Activated naive CD8-positive, alpha-beta T cell treated with anti-CD3 and anti-CD28 coated beads for 36 hours (primary cell): ENCODE measurements at regions not wholly inside any gene's neighbourhood (a gene's known extent, or its start where the extent isn't known, plus 50 kb on each side); places are given as distances from the start of the nearest gene placed in this dataset.

ENCODE experiments used
- DNase-seq: peaks from one replicate; pipeline ENCODE4 v3.0.0; 2021
- H3K27ac Mint-ChIP-seq: one replicate; pipeline ENCODE4 v1.8.0; 2022; ENCODE audit warnings: mild to moderate bottlenecking, moderate library complexity, mixed read lengths
- H3K27me3 Mint-ChIP-seq: one replicate; pipeline ENCODE4 v1.8.0; 2022; ENCODE audit warnings: mild to moderate bottlenecking, mixed read lengths
- H3K36me3 Mint-ChIP-seq: one replicate; pipeline ENCODE4 v1.8.0; 2021; ENCODE audit warnings: mild to moderate bottlenecking, mixed read lengths
- H3K4me1 Mint-ChIP-seq: one replicate; pipeline ENCODE4 v1.8.0; 2021; ENCODE audit warnings: mixed read lengths
- H3K4me3 Mint-ChIP-seq: one replicate; pipeline ENCODE4 v1.8.0; 2022; ENCODE audit warnings: mild to moderate bottlenecking, moderate library complexity, mixed read lengths
- H3K9me3 Mint-ChIP-seq: one replicate; pipeline ENCODE4 v1.8.0; 2022; ENCODE audit warnings: mixed read lengths

DNA sequence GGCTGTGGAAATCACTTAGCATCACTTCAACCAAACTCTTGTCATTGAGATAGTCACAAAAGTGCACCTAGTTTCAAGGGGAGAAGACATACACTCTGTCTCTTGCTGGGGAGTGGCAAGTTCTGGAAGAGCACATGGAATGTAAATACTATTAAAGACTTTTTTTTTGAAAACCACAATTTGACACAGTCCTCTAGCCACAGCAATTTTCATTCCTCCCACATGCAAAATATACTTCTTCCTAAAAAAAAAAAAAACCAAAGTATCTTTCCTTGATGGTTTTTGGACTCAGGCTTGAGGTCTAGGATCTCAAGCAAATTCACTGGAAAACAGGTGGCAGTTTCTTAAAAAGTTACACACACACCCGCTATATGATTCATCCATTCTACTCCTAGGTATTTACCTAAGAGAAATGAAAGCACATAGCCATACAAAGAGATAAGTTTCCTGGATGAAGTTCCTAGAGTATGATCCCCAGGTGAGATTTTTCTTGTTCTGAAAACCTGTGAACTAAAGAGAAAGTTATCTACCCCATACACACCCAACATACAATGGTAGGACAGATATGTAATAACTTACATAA is 295.8 kb downstream of the SP3 start:
- H3K36me3 Mint-ChIP-seq, result no peaks in the 10 kb centered on the region
- no peaks in the 10 kb centered on the region for H3K9me3 Mint-ChIP-seq
- no peaks in the 10 kb centered on the region for H3K4me1 Mint-ChIP-seq

DNA sequence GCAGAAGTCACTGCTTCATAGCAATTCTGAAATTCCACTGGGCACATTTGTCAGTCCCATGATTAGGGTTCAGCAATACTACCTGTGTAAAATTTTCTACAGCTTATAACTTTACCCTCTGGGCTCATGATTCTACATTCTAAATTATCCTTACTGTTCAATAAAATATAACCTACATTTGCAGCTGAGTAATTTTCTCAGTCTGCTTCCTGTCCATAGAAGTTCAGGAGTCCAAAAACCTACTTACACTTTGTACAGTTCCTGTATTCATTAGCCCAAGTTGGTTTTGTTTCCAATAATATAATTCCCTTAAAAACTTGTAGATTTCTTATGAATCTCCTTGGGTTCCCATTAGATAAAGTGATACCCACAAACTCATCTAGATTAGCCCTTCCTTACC is 295.3 kb downstream of the SP3 start:
- Mint-ChIP-seq H3K27ac (no peak overlapping the region), H3K4me1 (no peaks in the 10 kb centered on the region), H3K9me3 (no peaks in the 10 kb centered on the region), H3K4me3 (no peak overlapping the region), H3K27me3 (peaks cover 28% of the 10 kb centered on the region), H3K36me3 (no peaks in the 10 kb centered on the region)
- no peak for DNase-seq

More for the DNA sequence above, 295.8 kb downstream of the SP3 start:
- no peak for DNase-seq
- peaks cover 25% of the 10 kb centered on the region for H3K27me3 Mint-ChIP-seq
- H3K4me3 Mint-ChIP-seq, result no peak overlapping the region
- H3K27ac Mint-ChIP-seq, result no peak overlapping the region

DNA sequence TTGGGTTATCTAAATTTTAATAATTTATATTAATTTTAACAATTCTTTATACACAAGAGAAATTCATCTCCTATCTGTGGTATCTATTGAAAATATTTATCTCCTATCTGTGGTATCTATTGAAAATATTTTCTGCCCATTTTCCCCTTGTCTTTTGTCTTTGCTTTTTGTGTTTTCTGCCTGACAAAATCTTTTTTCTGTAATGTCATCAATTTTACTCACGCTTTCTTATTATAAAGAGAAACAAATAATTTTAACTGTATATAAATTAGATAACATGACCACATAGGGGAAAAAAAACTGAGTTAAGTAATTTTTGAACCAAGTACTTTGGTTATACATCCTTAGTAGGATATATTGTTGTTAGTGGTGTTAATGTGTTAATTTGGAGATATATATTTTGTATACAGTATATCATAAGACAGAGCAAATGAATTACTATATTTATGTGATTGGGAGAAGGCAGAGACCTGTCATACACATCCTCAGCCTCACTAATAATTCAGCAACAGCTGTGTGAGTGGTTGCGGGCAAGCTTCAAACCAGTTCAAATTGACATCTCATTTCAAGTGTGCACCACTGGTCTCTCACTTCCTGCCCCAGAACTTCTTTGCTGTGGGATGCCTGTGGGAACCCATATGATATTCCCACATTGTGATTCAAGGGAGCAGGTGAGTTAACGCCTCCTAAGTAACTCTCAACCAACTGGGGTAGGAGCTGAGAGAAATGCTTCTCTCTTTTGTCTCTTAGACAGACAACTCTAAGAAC is 292.4 kb downstream of the SP3 start:
- no peaks in the 10 kb centered on the region for H3K36me3 Mint-ChIP-seq
- H3K9me3 Mint-ChIP-seq, result no peaks in the 10 kb centered on the region
- H3K27me3 Mint-ChIP-seq, result peaks cover 43% of the 10 kb centered on the region
- H3K4me3 Mint-ChIP-seq, result no peak overlapping the region
- no peak overlapping the region for H3K27ac Mint-ChIP-seq
- H3K4me1 Mint-ChIP-seq, result peaks cover 3% of the 10 kb centered on the region
- no peak for DNase-seq

DNA sequence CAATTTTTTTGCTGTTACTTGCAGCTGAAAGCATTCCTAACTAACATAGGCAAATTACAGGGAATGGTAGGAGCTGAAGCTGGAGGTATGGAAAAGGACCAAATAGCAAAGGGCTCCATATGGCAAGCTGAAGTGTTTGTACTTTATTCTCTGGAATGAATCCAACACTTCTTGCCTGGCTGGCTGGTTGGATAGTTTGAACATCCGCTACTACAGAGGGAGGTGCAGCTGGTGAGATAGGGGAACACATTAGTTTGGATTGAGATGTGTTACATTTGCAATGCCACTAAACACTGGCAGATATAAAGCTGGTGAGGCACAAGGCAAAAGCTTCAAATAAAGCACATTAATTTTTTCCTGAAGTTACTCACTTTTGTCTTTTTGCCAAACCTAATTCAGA is 291.5 kb downstream of the SP3 start:
- Mint-ChIP-seq H3K27ac (no peak overlapping the region), H3K4me1 (peaks cover 3% of the 10 kb centered on the region), H3K9me3 (no peaks in the 10 kb centered on the region), H3K36me3 (no peaks in the 10 kb centered on the region), H3K4me3 (no peak overlapping the region), H3K27me3 (peaks cover 41% of the 10 kb centered on the region)
- no peak for DNase-seq

DNA sequence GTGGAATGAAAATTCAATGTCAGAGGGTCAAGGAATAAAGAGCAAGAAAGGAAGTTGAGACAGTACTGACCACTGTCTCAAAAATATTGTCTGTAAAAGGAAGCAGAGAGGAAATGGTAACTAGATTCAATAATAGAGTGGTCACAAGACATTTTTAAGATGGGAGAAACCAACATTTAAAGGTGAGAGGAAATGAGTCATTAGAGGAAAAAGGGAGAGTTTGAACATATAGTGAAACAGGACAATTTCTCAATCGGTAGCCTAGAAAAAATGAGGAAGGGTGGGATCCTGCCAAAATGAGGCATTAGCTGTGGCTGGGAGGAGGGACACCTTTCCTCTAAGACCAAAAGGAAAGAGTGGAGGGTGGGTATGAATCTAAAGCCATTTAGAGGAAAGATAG is 288.5 kb downstream of the SP3 start:
- Mint-ChIP-seq H3K36me3 (no peaks in the 10 kb centered on the region), H3K4me1 (peaks cover 3% of the 10 kb centered on the region), H3K27ac (no peak overlapping the region), H3K4me3 (no peak overlapping the region), H3K27me3 (peaks cover 40% of the 10 kb centered on the region), H3K9me3 (peaks cover 5% of the 10 kb centered on the region)
- DNase-seq, result no peak

DNA sequence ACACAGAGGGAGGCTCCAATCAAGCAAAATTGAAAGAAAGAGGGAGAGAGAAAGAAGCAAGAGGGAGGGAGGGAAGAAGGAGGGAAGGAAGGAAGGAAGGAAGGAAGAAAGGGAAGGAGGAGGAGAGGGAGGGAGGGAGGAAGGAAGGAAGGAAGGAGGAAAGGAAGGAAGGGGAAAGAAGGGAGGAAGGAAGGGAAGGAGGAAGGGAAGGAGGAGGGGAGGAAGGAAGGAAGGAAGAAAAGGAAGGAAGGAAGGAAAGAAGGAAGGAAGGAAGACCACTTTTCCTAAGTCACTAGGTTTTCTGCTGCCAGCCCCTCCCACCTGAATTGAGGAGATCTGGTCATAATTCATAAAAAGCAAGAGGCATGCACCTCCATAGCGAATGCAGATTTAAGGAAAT is 287.0 kb downstream of the SP3 start:
- DNase-seq, result no peak
- H3K36me3 Mint-ChIP-seq, result no peaks in the 10 kb centered on the region
- H3K27ac Mint-ChIP-seq, result no peak overlapping the region
- peaks cover 5% of the 10 kb centered on the region for H3K9me3 Mint-ChIP-seq
- peaks cover 44% of the 10 kb centered on the region for H3K27me3 Mint-ChIP-seq
- H3K4me1 Mint-ChIP-seq, result peaks cover 3% of the 10 kb centered on the region
- no peak overlapping the region for H3K4me3 Mint-ChIP-seq

DNA sequence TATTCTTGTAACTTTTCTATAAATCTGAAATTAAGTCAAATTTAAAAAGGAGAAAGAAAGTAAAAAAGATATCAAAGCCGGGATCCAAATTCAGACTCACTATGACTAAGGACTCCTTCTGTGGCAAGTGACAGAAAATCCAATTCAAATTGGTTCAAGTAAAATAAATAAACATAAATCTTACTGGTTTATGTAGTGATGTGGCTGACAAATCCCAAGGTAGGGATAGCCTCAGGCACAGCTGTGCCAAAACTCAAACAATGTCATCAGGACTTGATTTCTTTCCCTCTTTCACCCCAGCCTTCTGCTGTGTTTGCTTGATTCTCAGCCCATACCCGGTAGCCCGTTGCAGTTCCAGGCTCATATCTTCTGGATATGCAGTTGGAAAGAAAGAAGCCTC is 284.6 kb downstream of the SP3 start:
- Mint-ChIP-seq H3K4me1 (peaks cover 3% of the 10 kb centered on the region), H3K27me3 (peaks cover 30% of the 10 kb centered on the region), H3K9me3 (peaks cover 5% of the 10 kb centered on the region), H3K27ac (no peak overlapping the region), H3K4me3 (no peak overlapping the region), H3K36me3 (no peaks in the 10 kb centered on the region)
- no peak for DNase-seq

DNA sequence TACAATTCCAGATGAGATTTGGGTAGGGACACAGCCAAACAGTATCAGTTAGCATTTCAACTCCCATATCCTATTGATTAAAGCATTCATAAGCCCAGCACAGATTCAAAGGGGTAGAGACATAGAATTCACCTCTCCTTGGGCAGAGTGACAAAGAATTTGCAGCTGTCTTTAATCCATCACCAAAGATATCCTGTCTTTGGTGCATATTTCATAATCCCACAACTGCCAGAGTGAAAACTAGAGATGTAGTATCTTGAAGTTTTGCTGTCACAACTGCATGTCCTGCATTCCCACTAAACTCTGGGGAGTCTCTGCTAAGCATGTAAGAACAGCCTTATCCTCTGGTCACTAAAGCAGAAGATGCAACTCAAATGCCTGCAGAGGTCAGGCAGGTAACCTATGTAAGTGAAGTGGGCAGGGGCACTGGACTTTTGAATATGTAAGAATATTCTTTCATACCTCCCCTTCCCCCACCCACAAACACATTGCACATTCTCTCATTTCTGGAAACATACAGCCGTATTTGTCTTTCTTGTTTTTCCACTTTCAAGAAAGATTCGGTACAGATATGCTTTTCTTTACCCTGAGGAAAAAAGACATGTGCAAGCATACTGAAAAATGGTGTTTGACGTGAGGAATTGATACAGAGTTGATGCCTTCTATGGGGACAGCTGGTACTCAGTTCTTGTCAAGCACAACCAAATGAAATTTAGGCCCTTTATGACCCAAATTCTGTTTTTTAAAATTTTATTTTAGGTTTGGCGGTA is 283.1 kb downstream of the SP3 start:
- H3K36me3 Mint-ChIP-seq, result no peaks in the 10 kb centered on the region
- H3K4me3 Mint-ChIP-seq, result no peak overlapping the region
- H3K4me1 Mint-ChIP-seq, result no peaks in the 10 kb centered on the region
- H3K27me3 Mint-ChIP-seq, result peaks cover 19% of the 10 kb centered on the region
- H3K27ac Mint-ChIP-seq, result no peak overlapping the region
- H3K9me3 Mint-ChIP-seq, result peaks cover 5% of the 10 kb centered on the region
- no peak for DNase-seq

DNA sequence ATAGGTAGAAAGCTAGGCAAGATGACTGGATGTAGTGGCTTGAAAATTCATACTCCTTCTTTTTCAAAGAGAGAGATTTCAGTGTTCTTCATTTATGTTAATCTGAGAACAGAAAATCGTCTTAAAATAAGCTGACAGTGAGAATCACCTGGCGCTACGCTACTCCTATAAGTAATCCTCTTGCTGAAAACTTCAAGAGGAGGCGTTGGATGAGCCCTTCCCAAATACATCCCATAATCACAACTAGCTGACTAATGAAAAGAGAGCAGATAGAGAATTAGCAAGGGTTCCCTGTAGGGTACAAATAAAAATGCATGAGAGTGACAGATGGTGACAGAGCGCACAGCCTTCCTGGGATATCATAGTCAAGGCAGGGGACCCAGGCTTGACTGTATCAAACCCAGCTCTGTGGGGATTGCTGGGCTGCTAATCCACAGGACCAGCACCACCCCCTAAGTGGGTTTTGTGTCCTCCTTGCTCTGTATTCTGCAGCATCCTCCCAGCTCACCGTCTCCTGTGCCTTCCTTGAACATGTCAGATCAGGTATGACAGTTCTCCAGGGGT is 280.2 kb downstream of the SP3 start:
- no peak for DNase-seq
- H3K36me3 Mint-ChIP-seq, result no peaks in the 10 kb centered on the region
- no peaks in the 10 kb centered on the region for H3K4me1 Mint-ChIP-seq
- peaks cover 13% of the 10 kb centered on the region for H3K27me3 Mint-ChIP-seq
- no peak overlapping the region for H3K4me3 Mint-ChIP-seq
- no peak overlapping the region for H3K27ac Mint-ChIP-seq
- peaks cover 5% of the 10 kb centered on the region for H3K9me3 Mint-ChIP-seq

DNA sequence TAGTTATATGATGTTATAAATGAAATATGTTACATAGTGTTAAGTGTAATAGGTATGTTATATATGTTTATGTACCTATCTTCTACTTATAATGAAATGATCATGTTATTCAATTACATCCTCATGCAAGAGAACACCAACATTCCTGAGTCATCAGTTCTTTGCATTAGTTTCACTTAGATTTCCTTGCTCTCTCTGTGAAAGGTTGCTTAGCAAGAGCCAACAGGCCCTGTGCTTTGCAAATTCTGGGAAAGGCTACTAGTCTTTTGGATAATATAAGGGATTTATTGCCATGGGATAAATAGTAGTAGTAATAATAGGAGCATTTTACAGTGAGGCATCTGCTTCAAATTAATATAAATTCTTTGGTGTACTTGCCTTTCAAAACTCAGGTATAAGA is 274.8 kb downstream of the SP3 start:
- H3K27ac Mint-ChIP-seq, result no peak overlapping the region
- H3K36me3 Mint-ChIP-seq, result no peaks in the 10 kb centered on the region
- H3K27me3 Mint-ChIP-seq, result peaks cover 11% of the 10 kb centered on the region
- no peak overlapping the region for H3K4me3 Mint-ChIP-seq
- H3K4me1 Mint-ChIP-seq, result no peaks in the 10 kb centered on the region
- H3K9me3 Mint-ChIP-seq, result no peaks in the 10 kb centered on the region
- DNase-seq, result no peak

DNA sequence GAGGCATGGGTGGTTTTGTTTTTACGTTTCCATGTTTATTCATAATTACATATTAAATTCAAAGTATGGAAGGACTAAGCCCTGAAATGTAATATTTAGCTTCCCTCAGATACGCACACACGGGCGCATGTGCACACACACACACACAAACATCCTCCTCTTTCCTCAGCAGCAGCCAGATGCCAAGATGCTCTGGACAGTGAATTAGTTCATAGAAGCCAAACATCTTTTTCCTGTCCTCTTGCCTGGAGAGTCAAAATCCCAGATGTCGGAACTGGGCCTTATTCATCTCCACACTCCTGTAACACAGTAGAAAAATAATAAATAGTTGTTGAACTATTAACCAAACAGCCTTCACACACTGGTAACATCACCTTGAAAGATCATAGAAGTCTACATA is 273.1 kb downstream of the SP3 start:
- peaks cover 11% of the 10 kb centered on the region for H3K27me3 Mint-ChIP-seq
- H3K27ac Mint-ChIP-seq, result no peak overlapping the region
- no peaks in the 10 kb centered on the region for H3K4me1 Mint-ChIP-seq
- H3K4me3 Mint-ChIP-seq, result no peak overlapping the region
- DNase-seq, result no peak
- H3K9me3 Mint-ChIP-seq, result no peaks in the 10 kb centered on the region
- no peaks in the 10 kb centered on the region for H3K36me3 Mint-ChIP-seq

DNA sequence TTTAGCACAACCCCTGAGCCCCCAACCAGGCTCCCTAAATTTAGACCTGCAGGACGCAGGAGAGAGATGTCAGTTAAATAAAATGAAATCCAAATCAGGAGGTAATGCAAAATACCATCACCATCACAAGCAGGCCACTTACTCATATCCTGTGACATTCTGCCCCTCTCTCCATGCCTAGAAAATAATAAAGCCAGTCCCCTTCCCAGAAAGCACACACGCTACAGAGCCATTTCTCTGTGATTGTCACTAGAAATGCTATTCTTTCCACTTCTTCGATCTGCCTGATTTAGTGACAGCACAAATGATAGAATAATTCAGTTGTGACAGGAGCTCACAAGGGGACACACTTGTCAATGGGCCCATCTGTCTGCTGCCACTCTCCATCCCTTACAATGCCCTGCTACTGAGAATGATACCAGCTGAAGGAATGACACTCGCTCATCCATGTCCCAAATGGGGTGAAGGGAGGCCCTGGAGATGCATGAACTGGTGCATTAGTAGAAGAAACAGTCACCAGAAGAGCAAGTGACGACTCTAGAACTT is 272.1 kb downstream of the SP3 start:
- Mint-ChIP-seq H3K4me3 (no peak overlapping the region), H3K27ac (no peak overlapping the region), H3K27me3 (peaks cover 11% of the 10 kb centered on the region), H3K36me3 (no peaks in the 10 kb centered on the region), H3K4me1 (no peaks in the 10 kb centered on the region), H3K9me3 (no peaks in the 10 kb centered on the region)
- no peak for DNase-seq

DNA sequence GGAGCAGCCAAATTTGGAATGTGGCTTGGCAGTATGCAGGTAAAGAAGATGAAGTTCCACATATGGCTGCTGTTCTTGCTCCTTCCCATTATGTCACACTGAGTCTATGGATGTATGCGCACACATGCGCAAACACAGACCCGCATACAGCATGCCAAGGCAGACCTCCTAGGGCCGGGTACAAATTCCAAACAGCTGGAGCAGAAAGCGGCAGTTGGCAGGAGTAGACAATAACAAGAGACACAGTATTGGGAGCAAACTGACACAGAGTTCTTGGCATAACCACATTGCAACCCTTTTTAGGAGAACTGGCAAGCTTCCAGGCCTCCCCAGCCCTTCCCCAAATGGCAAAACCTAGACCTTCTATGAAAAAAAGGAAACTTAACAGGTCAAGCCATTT is 268.9 kb downstream of the SP3 start:
- no peak overlapping the region for H3K4me3 Mint-ChIP-seq
- no peaks in the 10 kb centered on the region for H3K4me1 Mint-ChIP-seq
- no peaks in the 10 kb centered on the region for H3K36me3 Mint-ChIP-seq
- peaks cover 4% of the 10 kb centered on the region for H3K27me3 Mint-ChIP-seq
- no peak for DNase-seq
- no peak overlapping the region for H3K27ac Mint-ChIP-seq
- no peaks in the 10 kb centered on the region for H3K9me3 Mint-ChIP-seq

DNA sequence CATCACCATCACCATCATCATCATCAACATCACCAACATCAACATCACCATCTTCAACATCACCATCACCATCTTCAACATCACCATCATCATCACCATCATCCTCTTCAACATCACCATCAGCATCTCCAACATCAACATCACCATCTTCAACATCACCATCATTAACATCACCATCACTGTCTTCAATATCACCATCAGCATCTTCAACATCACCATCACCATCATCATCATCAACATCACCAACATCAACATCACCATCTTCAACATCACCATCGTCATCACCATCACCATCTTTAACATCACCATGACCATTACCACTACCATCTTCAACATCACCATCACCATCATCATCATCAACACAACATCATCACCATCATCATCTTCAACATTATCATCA is 267.2 kb downstream of the SP3 start:
- no peak overlapping the region for H3K4me3 Mint-ChIP-seq
- H3K4me1 Mint-ChIP-seq, result no peaks in the 10 kb centered on the region
- no peaks in the 10 kb centered on the region for H3K9me3 Mint-ChIP-seq
- no peak overlapping the region for H3K27ac Mint-ChIP-seq
- H3K27me3 Mint-ChIP-seq, result no peaks in the 10 kb centered on the region
- no peaks in the 10 kb centered on the region for H3K36me3 Mint-ChIP-seq
- no peak for DNase-seq

DNA sequence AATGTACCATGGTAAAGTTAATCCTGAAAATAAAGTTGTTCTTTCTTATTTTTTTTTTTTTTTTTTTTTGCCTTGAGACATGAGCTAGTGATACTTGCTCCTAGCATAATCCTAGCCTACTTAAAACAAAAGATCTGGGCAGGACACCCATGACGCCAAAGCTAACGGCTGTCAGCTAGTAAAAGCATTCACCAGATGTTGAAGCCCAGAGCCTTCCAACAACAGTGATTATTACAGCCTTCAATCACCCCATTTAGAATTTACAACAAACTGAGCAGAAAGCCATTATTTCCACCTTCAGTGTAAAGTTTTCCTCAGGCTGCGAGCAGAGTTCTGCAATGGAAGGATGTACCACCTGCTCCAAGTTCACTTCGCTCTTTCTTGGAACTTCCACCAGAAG is 259.5 kb downstream of the SP3 start:
- no peak overlapping the region for H3K27ac Mint-ChIP-seq
- H3K4me3 Mint-ChIP-seq, result no peak overlapping the region
- no peaks in the 10 kb centered on the region for H3K4me1 Mint-ChIP-seq
- DNase-seq, result no peak
- peaks cover 2% of the 10 kb centered on the region for H3K9me3 Mint-ChIP-seq
- peaks cover 4% of the 10 kb centered on the region for H3K27me3 Mint-ChIP-seq
- no peaks in the 10 kb centered on the region for H3K36me3 Mint-ChIP-seq
